Activated CD4-positive, alpha-beta T cell treated with anti-CD3 and anti-CD28 coated beads, Interleukin-2, amount 10 ng/mL, durations not matched to agents 7 days and 5 days (primary cell): ENCODE measurements at regions not wholly inside any gene's neighbourhood (a gene's known extent, or its start where the extent isn't known, plus 50 kb on each side); places are given as distances from the start of the nearest gene placed in this dataset.

ENCODE experiments used
- CTCF ChIA-PET: fragments of 350-600 bp; sonication (Branson Sonifier 250); formaldehyde crosslinking; loops from one replicate; lab custom pipeline; 2021; ENCODE audit warnings: antibody characterized with exemption; lab: Charles Lee
- POLR2A ChIA-PET: fragments of 350-600 bp; sonication (Branson Sonifier 250); formaldehyde crosslinking; loops from one replicate; lab custom pipeline; 2021; ENCODE audit warnings: antibody characterized with exemption; lab: Charles Lee
- DNase-seq: peaks from one replicate; pipeline ENCODE4 v3.0.0-alpha.2; 2020
- H3K27ac Mint-ChIP-seq: one replicate; pipeline ENCODE4 v1.8.0; 2021; ENCODE audit warnings: mild to moderate bottlenecking, moderate library complexity, mixed read lengths
- H3K27me3 Mint-ChIP-seq: one replicate; pipeline ENCODE4 v1.8.0; 2021; ENCODE audit warnings: mixed read lengths
- H3K36me3 Mint-ChIP-seq: one replicate; pipeline ENCODE4 v1.8.0; 2021; ENCODE audit warnings: low read depth, mixed read lengths
- H3K4me1 Mint-ChIP-seq: one replicate; pipeline ENCODE4 v1.8.0; 2021; ENCODE audit warnings: mixed read lengths
- H3K4me3 Mint-ChIP-seq: one replicate; pipeline ENCODE4 v1.8.0; 2021; ENCODE audit warnings: mild to moderate bottlenecking, moderate library complexity, mixed read lengths
- H3K9me3 Mint-ChIP-seq: one replicate; pipeline ENCODE4 v1.8.0; 2021; ENCODE audit warnings: mixed read lengths

DNA sequence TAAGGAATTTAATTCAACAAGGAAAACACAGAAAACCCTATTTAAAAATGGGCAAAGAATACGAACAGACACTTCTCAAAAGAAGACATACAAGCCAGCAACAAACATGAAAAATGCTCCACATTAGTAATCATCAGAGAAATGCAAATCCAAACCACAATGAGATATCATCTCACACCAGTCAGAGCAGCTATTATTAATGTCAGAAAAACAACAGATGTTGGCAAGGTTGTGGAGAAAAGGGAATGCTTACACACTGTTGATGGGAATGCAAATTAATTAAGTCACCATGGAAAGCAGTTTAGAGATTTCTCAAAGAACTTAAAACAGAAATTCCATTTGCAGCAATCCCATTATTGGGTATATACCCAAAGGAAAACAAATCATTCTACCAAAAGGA, 55.2 kb downstream of the GCC1 start:
- Mint-ChIP-seq H3K4me3 (no peak overlapping the region), H3K27ac (no peak overlapping the region), H3K4me1 (no peaks in the 10 kb centered on the region), H3K9me3 (no peaks in the 10 kb centered on the region), H3K27me3 (peaks cover 25% of the 10 kb centered on the region), H3K36me3 (no peaks in the 10 kb centered on the region)
- DNase-seq: no peak
- ChIA-PET POLR2A (no interaction called here), CTCF (no interaction called here)

GRCh38 chr7:127527561-127527960, 57.8 kb downstream of the GCC1 start:
- CTCF ChIA-PET: no interaction called here

DNA sequence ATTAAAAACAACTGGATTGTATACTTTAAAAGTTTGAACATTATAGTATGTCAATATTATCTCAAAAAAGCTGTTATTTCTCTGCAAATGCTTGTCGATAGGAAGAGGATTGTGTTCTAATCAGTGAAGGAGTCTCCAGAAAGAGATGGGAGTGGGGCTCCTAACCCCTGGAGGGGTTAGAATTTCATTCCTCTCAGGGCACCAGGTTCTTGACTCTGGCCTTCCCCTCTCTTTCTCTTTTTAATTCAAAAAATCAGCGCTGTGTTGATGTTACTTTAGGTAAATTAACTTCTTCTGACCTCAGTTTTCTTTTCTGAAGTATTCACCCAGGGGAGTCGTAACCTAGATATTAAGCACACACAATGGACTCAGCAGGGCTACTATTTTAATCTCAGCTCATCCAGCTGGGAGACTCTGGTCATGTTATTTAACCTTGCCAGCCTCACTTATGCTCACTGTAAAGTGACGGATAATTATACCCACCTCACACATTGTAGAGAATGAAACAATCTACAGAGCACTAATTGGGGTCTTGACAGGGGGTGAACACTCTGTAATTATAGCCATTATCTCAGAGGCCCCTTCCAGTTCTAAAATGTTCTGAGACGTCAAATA, 59.4 kb downstream of the GCC1 start:
- POLR2A ChIA-PET: no interaction called here
- Mint-ChIP-seq H3K27me3 (peaks cover 41% of the 10 kb centered on the region), H3K4me3 (no peak overlapping the region)

More at GRCh38 chr7:127527561-127527960, 57.8 kb downstream of the GCC1 start:
- no peak for DNase-seq
- Mint-ChIP-seq H3K36me3 (no peaks in the 10 kb centered on the region), H3K4me3 (no peak overlapping the region), H3K9me3 (no peaks in the 10 kb centered on the region), H3K4me1 (no peaks in the 10 kb centered on the region), H3K27ac (no peak overlapping the region), H3K27me3 (peaks cover 36% of the 10 kb centered on the region)
- POLR2A ChIA-PET: no interaction called here

GRCh38 chr7:127516320-127516719, 69.1 kb downstream of the GCC1 start:
- Mint-ChIP-seq H3K4me1 (no peaks in the 10 kb centered on the region), H3K9me3 (no peaks in the 10 kb centered on the region), H3K27ac (no peak overlapping the region), H3K4me3 (no peak overlapping the region), H3K27me3 (peaks cover 29% of the 10 kb centered on the region), H3K36me3 (no peaks in the 10 kb centered on the region)
- no peak for DNase-seq
- CTCF ChIA-PET: no interaction called here
- POLR2A ChIA-PET: no interaction called here

More for the DNA sequence above, 59.4 kb downstream of the GCC1 start:
- H3K4me1 Mint-ChIP-seq: no peaks in the 10 kb centered on the region
- H3K36me3 Mint-ChIP-seq: no peaks in the 10 kb centered on the region
- CTCF ChIA-PET: no interaction called here
- no peaks in the 10 kb centered on the region for H3K9me3 Mint-ChIP-seq
- H3K27ac Mint-ChIP-seq: no peak overlapping the region
- DNase-seq: no peak

DNA sequence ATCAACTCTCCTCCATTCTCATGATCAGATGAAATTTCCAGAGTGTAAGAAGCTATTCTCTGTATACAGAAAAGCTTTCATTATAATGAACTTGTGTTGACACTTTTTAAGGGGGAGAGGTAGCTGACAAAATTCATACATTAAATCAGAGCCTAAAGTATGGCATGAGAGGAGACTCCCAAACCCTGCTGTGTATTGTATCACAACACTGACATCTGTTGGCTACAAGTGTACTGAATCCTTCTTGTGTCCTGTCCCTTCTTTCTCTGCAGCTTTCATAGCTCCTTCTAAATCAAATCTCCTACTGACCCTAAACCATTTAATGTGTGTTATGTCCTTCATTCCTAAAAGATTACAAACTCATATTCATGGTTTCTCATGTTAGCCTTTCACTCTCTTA, 70.9 kb downstream of the GCC1 start:
- H3K27me3 Mint-ChIP-seq: peaks cover 31% of the 10 kb centered on the region
- H3K9me3 Mint-ChIP-seq: no peaks in the 10 kb centered on the region
- H3K36me3 Mint-ChIP-seq: no peaks in the 10 kb centered on the region
- ChIA-PET POLR2A (no interaction called here), CTCF (interaction anchor here (0.6 kb wide), 1 partner anchor 215 kb away, joined by 3 read pairs; no protein-coding TSS in a partner anchor)
- H3K4me3 Mint-ChIP-seq: no peak overlapping the region
- peaks cover under 1% of the 10 kb centered on the region for H3K4me1 Mint-ChIP-seq
- peak; percentile 28 for DNase-seq
- no peak overlapping the region for H3K27ac Mint-ChIP-seq

GRCh38 chr7:127513311-127513710, 72.1 kb downstream of the GCC1 start:
- H3K36me3 Mint-ChIP-seq: no peaks in the 10 kb centered on the region
- H3K9me3 Mint-ChIP-seq: no peaks in the 10 kb centered on the region
- H3K27me3 Mint-ChIP-seq: peaks cover 30% of the 10 kb centered on the region
- CTCF ChIA-PET: no interaction called here
- peaks cover 3% of the 10 kb centered on the region for H3K4me1 Mint-ChIP-seq
- H3K4me3 Mint-ChIP-seq: no peak overlapping the region
- DNase-seq: no peak
- POLR2A ChIA-PET: no interaction called here
- H3K27ac Mint-ChIP-seq: no peak overlapping the region

DNA sequence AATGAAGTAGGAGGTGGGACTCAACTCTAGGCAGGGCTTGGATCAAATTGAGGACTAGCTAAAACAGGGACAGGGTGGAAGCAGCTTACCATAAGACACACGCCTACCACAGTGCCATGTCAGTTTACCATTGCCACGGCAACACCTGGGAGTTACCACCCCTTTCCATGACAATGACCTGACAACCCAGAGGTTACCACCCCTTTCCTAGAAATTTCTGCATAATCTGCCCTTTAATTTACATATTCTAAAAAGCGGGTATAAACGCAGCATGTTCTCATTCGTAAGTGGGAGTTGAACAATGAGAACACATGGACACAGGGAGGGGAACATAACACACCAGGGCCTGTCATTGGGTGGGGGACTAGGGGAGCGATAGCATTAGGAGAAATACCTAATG, 72.7 kb downstream of the GCC1 start:
- H3K9me3 Mint-ChIP-seq: no peaks in the 10 kb centered on the region
- H3K4me3 Mint-ChIP-seq: no peak overlapping the region
- DNase-seq: no peak
- H3K36me3 Mint-ChIP-seq: no peaks in the 10 kb centered on the region
- ChIA-PET CTCF (no interaction called here), POLR2A (no interaction called here)
- H3K4me1 Mint-ChIP-seq: peaks cover 3% of the 10 kb centered on the region
- peaks cover 31% of the 10 kb centered on the region for H3K27me3 Mint-ChIP-seq
- no peak overlapping the region for H3K27ac Mint-ChIP-seq

- Mint-ChIP-seq H3K4me1 (peaks cover 3% of the 10 kb centered on the region), H3K27ac (no peak overlapping the region), H3K36me3 (no peaks in the 10 kb centered on the region), H3K4me3 (no peak overlapping the region), H3K9me3 (peaks cover 3% of the 10 kb centered on the region), H3K27me3 (peaks cover 26% of the 10 kb centered on the region)
- DNase-seq: no peak
- POLR2A ChIA-PET: no interaction called here
- CTCF ChIA-PET: interaction anchor here (0.6 kb wide), 1 partner anchor 15 kb away, joined by 3 read pairs; no protein-coding TSS in a partner anchor
Measured at GRCh38 chr7:127504715-127505114, 80.7 kb downstream of the GCC1 start.

GRCh38 chr7:127501817-127502216, 83.6 kb downstream of the GCC1 start:
- ChIA-PET CTCF (interaction anchor here (1.5 kb wide), 1 partner anchor 55 kb away, joined by 6 read pairs; no protein-coding TSS in a partner anchor), POLR2A (no interaction called here)
- Mint-ChIP-seq H3K36me3 (no peaks in the 10 kb centered on the region), H3K4me1 (no peaks in the 10 kb centered on the region), H3K27me3 (peaks cover 28% of the 10 kb centered on the region), H3K9me3 (peaks cover 3% of the 10 kb centered on the region), H3K4me3 (no peak overlapping the region), H3K27ac (no peak overlapping the region)
- no peak for DNase-seq

GRCh38 chr7:127487381-127487780, 94.9 kb upstream of the ZNF800 start:
- H3K27ac Mint-ChIP-seq: no peak overlapping the region
- H3K36me3 Mint-ChIP-seq: no peaks in the 10 kb centered on the region
- peaks cover 2% of the 10 kb centered on the region for H3K27me3 Mint-ChIP-seq
- ChIA-PET CTCF (no interaction called here), POLR2A (no interaction called here)
- no peak for DNase-seq
- peaks cover 10% of the 10 kb centered on the region for H3K4me1 Mint-ChIP-seq
- no peaks in the 10 kb centered on the region for H3K9me3 Mint-ChIP-seq
- H3K4me3 Mint-ChIP-seq: no peak overlapping the region

GRCh38 chr7:127486654-127487053, 94.1 kb upstream of the ZNF800 start:
- Mint-ChIP-seq H3K36me3 (no peaks in the 10 kb centered on the region), H3K4me3 (no peak overlapping the region), H3K4me1 (peaks cover 10% of the 10 kb centered on the region), H3K9me3 (no peaks in the 10 kb centered on the region), H3K27me3 (peaks cover 2% of the 10 kb centered on the region), H3K27ac (no peak overlapping the region)
- CTCF ChIA-PET: no interaction called here
- POLR2A ChIA-PET: no interaction called here
- DNase-seq: no peak

DNA sequence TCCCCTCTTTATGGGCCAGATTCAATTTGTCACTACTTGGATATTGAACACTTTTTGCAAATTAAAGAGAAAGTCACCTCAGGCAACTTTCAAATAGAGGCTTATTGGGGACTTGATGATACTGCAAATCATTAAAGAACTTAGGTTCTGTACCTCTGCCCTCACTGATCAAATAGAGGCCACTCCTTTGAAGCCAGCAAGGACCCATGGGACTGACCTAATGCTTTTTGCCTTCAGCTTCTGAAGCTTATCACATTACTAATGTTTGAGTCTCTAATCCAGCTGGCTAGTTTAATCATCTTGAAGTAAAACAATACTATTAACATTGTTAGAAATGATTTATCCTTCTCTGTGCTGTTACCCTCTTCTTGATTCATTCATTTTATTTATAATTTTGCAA, 93.0 kb upstream of the ZNF800 start:
- no peak overlapping the region for H3K27ac Mint-ChIP-seq
- H3K4me1 Mint-ChIP-seq: peaks cover 10% of the 10 kb centered on the region
- POLR2A ChIA-PET: no interaction called here
- H3K9me3 Mint-ChIP-seq: no peaks in the 10 kb centered on the region
- H3K4me3 Mint-ChIP-seq: no peak overlapping the region
- CTCF ChIA-PET: no interaction called here
- no peaks in the 10 kb centered on the region for H3K36me3 Mint-ChIP-seq
- peaks cover 9% of the 10 kb centered on the region for H3K27me3 Mint-ChIP-seq
- DNase-seq: no peak

DNA sequence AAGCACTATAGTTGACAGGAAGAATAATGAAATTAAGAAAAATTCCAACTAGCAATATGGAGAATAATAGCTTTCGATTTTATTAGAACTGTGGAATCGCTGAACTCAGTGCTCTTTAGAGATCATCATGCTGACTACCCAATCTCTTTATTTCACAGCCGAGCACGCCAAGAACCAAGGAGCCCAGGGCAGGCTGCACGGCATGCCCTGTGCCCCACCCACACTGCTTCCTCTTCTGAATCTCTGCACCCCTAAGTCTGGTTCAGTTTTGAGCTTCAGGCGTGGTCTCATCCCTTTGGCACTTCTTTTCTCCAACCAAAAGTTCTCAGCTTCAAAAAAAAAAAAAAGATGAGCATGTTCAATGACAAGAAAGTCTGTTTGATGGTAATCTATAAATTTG, 92.4 kb upstream of the ZNF800 start:
- H3K27me3 Mint-ChIP-seq: peaks cover 6% of the 10 kb centered on the region
- H3K4me1 Mint-ChIP-seq: peaks cover 10% of the 10 kb centered on the region
- H3K4me3 Mint-ChIP-seq: no peak overlapping the region
- no peak overlapping the region for H3K27ac Mint-ChIP-seq
- CTCF ChIA-PET: no interaction called here
- DNase-seq: no peak
- POLR2A ChIA-PET: no interaction called here
- H3K36me3 Mint-ChIP-seq: no peaks in the 10 kb centered on the region
- no peaks in the 10 kb centered on the region for H3K9me3 Mint-ChIP-seq

DNA sequence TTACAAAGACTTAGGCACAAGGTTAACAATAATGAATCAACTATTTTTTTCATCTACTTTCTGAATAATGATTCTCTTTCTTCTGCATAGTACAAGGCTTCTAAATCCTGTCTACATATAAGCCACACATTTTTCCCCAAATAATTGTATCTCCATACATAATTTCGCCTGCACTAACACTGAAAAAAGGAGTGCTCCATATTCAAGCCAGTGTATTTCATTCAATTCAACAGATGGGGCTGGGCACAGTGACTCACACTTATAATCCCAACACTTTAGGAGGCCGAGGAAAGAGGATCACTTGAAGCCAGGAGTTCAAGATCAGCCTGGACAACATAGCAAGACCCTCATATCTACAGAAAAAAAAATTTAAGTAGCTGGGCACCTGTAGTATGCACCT, 86.0 kb upstream of the ZNF800 start:
- ChIA-PET CTCF (interaction anchor here (0.6 kb wide), 1 partner anchor 31 kb away, joined by 4 read pairs; no protein-coding TSS in a partner anchor), POLR2A (no interaction called here)
- Mint-ChIP-seq H3K36me3 (no peaks in the 10 kb centered on the region), H3K4me3 (no peak overlapping the region), H3K27ac (no peak overlapping the region), H3K27me3 (peaks cover 9% of the 10 kb centered on the region), H3K9me3 (no peaks in the 10 kb centered on the region), H3K4me1 (no peaks in the 10 kb centered on the region)
- no peak for DNase-seq
